GM12874 (cell line): ENCODE measurements at regions not wholly inside any gene's neighbourhood (a gene's known extent, or its start where the extent isn't known, plus 50 kb on each side); places are given as distances from the start of the nearest gene placed in this dataset.

Experiments used
- CTCF ChIP-seq: IDR thresholded peaks from 2 replicates; pipeline ENCODE4 v1.5.1; 2011; ENCODE audit warnings: low read depth, mild to moderate bottlenecking, control low read depth, low read length, moderate library complexity; ENCODE audit not compliant: insufficient read depth

GRCh38 chr5:168165977-168166376 is 125.5 kb upstream of the WWC1 start:
- no peak for TF ChIP-seq CTCF

DNA sequence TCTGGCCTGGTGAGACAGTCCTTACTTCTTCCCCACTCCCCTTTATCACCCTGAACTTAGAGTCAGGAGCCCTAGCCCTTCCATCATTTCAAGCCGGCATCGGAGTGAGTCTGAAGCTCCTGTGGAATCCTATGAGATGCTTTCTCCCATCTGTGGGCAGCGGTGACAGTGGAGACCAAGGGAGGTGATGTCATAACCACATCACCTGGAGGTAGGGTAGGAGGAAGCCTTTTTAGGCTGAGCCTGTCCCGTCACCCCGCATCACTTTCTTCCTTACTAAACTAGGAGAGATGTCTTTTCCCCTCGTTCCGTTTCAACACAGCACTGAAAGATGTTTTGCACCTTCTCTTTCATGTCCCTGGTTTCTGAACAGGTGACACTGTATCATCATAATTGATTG is 124.1 kb upstream of the WWC1 start:
- TF ChIP-seq CTCF, result no peak

DNA sequence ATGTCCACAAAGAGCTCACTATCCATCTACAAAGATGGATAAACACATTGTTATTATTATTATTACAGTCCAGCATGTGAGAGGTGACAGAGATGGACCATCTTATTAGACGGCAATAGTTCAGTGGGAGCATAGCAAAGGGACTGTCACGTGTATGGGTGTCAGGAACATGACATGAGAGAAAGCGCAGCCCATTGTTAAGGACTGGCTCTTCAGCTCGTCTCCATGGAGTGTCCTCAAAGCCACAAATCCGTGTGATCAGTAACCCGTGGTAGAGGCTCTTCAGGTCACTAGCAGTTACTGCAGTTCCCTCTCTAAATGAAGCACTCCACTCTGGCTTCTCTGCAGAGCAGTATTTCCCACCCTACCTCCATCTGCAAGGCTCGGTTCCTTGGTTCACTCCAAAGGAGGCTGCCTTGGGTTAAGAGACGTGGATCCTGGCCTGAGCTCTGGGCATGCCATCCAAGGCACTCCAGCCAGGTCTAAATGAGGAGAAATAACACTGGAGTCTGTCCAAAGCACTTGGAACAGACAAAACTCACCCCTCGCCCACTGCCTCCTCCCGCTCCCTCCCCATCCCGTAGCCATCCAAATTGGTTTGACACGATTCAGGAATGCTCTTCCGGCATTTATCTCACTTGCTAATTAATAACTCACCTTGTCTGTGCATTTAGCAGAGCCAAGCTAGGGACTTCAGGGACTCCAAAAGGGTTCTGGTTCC is 122.3 kb upstream of the WWC1 start:
- TF ChIP-seq CTCF, result no peak

DNA sequence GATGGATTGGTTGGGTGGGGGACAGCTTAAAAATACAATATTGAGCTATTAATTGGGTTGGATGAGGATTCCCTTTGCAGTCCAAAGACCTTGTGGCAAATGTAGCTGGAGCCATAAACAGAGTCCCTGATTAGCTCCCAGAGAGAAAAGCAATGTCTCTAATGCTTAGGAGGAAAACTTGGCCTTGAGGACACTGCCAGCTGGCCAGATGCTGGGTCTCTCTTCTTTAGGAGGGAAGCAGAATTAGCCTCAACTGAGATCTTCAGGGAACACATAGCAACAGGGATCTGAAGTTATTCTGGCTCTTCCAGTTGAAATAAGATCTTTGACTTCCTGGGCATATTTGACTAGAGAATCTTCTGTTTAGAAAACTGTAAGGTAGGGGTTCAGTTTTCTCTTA is 121.7 kb upstream of the WWC1 start:
- no peak for TF ChIP-seq CTCF

DNA sequence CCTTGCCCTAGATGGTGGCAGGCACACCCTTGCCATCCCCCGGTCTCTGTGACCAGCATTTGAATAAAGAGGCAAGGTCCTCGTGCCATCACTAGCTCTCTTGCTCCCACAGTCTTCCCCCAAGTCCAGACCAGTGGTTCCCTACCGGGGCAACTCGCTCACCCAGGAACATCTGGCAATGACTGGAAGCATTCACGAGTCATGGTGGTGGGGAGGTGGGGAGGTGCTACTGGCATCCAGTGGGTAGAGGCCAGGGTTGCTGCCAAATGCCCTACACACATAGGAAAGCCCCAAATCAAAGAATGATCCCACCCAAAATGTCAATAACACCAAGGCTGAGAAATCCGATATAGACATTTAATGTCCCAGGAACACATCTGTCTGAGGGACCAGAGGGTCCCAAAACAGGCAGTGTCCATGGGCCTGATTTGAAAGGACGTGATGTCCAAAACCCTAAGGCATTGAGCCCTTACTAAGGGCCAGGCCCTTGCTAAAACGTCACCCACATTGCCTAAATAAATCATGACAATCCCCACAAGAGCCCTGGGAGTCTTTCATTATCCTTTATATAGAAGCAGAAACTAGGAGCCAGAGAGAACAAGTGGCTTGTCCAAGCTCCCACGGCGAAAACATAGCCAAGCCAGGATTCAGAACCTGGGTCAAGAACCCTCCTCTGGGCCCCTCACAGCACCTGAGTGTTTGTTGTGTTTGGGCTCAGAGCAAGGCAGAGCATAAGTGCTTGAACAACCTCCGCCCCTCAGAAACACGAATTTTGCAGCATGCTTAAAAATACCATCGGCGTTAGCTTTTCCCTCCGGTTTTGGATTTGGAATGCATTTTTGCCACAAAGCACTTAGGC is 119.3 kb upstream of the WWC1 start:
- no peak for TF ChIP-seq CTCF

GRCh38 chr5:168172760-168173223 is 118.7 kb upstream of the WWC1 start:
- no peak for TF ChIP-seq CTCF

- TF ChIP-seq CTCF, result no peak
Measured at GRCh38 chr5:168174376-168174775, 117.1 kb upstream of the WWC1 start.
